ENCODE measurements at regions not wholly inside any gene's neighbourhood (a gene's known extent, or its start where the extent isn't known, plus 50 kb on each side); places are given as distances from the start of the nearest gene placed in this dataset.

DNA sequence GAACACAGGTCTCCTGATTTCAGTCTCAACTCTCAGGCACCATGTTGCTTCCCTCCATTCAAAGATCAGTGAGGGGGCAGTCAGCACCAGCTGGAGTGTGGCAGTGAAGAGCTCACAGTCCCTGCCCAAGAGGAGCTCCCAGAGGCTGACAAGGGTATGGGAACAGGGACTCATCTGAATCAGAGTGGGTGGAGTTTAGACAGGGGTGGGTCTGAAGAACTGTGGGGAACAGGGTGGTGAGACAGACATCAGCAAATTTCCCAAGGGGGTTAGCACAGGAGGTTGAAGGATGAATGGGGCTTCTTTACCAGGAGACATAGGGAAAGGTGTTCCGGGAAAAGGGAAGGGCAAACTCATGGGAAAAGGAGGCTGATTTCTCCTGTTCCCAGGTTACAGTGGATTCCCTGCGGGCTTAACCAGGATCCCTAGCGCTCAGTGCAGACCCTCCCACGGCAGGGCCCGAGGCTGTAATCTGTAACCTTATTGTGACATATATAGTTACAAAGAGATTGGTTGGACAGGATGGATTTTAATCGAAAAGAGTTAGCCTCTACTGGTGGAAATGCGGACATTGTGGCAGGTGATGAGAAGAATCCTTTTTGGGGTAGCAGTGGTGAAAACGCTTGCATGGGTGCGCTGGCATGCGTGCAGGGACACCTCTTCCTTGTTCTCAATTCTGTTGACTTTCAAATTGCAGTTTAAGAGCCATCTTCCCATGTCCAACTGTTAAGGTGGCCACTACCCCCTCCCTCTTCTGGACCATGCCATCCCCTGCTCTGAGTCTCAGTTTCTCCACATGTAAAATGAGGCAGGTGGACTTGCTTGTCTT, 160.3 kb downstream of the SMAD6 start:
- Histone ChIP-seq H3K79me2 (ENCODE audit: control insufficient read depth, insufficient read depth, low read length) (no peaks in the 10 kb centered on the region), H3K4me3 (ENCODE audit: control insufficient read depth in 2 of 3, extremely low read depth in 1 of 3, insufficient read depth in 2 of 3, low read depth in 1 of 3, low read length in 3 of 3) (no peak overlapping the region), H3K36me3 (ENCODE audit: control insufficient read depth in 2 of 2, extremely low read depth in 1 of 2, insufficient read depth in 2 of 2, low read length in 2 of 2) (no peaks in the 10 kb centered on the region), H2AFZ (ENCODE audit: control insufficient read depth, low read length) (no peak overlapping the region), H3K9me1 (ENCODE audit: control insufficient read depth, extremely low read depth, insufficient read depth, low read length) (no peaks in the 10 kb centered on the region), H4K20me1 (ENCODE audit: control insufficient read depth, extremely low read depth, insufficient read depth, low read length) (no peaks in the 10 kb centered on the region), H3K27me3 (ENCODE audit: control insufficient read depth, extremely low read depth, insufficient read depth, low read length) (no peaks in the 10 kb centered on the region), H3K9ac (ENCODE audit: control insufficient read depth, extremely low read depth, insufficient read depth, low read length) (no peak overlapping the region), H3K9me3 (ENCODE audit: control insufficient read depth, low read depth, low read length) (no peaks in the 10 kb centered on the region), H3K4me1 (ENCODE audit: control insufficient read depth, extremely low read depth, insufficient read depth, low read length) (peaks cover 8% of the 10 kb centered on the region), H3K27ac (ENCODE audit: control insufficient read depth, insufficient read depth, low read length) (no peak overlapping the region), H3K4me2 (ENCODE audit: control insufficient read depth, extremely low read depth, insufficient read depth, low read depth, low read length) (no peak overlapping the region)
- FAIRE-seq: no peak
- no peak for DNase-seq (ENCODE audit: low read depth, low spot score)
- TF ChIP-seq, protein P1, sequence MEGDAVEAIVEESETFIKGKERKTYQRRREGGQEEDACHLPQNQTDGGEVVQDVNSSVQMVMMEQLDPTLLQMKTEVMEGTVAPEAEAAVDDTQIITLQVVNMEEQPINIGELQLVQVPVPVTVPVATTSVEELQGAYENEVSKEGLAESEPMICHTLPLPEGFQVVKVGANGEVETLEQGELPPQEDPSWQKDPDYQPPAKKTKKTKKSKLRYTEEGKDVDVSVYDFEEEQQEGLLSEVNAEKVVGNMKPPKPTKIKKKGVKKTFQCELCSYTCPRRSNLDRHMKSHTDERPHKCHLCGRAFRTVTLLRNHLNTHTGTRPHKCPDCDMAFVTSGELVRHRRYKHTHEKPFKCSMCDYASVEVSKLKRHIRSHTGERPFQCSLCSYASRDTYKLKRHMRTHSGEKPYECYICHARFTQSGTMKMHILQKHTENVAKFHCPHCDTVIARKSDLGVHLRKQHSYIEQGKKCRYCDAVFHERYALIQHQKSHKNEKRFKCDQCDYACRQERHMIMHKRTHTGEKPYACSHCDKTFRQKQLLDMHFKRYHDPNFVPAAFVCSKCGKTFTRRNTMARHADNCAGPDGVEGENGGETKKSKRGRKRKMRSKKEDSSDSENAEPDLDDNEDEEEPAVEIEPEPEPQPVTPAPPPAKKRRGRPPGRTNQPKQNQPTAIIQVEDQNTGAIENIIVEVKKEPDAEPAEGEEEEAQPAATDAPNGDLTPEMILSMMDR (optimal IDR thresholded peaks at IDR 0.05 in 1 of 3, IDR thresholded peaks at IDR 0.05 in 1 of 3, conservative IDR thresholded peaks at IDR 0.05 in 1 of 3; ENCODE audit: extremely low read depth in 1 of 3, insufficient read depth in 2 of 3, low read length in 3 of 3): peak in 1 of 3 experiments; percentile 3
- no peak for TF ChIP-seq EZH2 (IDR thresholded peaks at IDR 0.05; ENCODE audit: low read length)
- dilution Hi-C loops (cut with MboI; ENCODE audit: extremely low pct_ligation_motif_present, low sequenced_read_pairs): no loop called here

DNA sequence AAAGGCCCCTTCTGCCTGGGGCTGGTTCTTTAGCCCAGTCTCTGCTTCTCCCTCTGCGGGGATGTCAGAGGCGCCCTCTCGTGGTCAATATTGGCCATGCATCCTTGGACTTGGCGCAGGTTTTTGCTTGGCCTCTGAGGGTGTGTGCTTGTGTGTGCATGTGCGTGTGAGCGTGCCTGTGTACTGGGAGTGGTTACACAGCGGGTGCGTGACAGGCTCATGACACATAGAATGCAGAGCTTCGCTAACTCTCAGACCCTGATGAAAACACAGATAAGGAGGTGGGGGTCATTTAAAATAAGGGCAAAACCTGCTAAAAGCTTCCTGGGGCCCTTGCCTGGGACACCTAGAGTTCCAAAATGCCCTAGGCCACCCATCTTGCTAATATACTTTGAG, 160.9 kb downstream of the SMAD6 start:
- Histone ChIP-seq H2AFZ (ENCODE audit: control insufficient read depth, low read length) (no peak overlapping the region), H3K9ac (ENCODE audit: control insufficient read depth, extremely low read depth, insufficient read depth, low read length) (no peak overlapping the region), H3K9me3 (ENCODE audit: control insufficient read depth, low read depth, low read length) (no peaks in the 10 kb centered on the region), H3K27ac (ENCODE audit: control insufficient read depth, insufficient read depth, low read length) (peak overlapping the region; percentile 22), H3K4me2 (ENCODE audit: control insufficient read depth, extremely low read depth, insufficient read depth, low read depth, low read length) (peak overlapping the region; percentile 53), H3K79me2 (ENCODE audit: control insufficient read depth, insufficient read depth, low read length) (no peaks in the 10 kb centered on the region), H3K4me1 (ENCODE audit: control insufficient read depth, extremely low read depth, insufficient read depth, low read length) (peaks cover 8% of the 10 kb centered on the region), H3K9me1 (ENCODE audit: control insufficient read depth, extremely low read depth, insufficient read depth, low read length) (no peaks in the 10 kb centered on the region), H3K4me3 (ENCODE audit: control insufficient read depth in 2 of 3, extremely low read depth in 1 of 3, insufficient read depth in 2 of 3, low read depth in 1 of 3, low read length in 3 of 3) (no peak overlapping the region), H4K20me1 (ENCODE audit: control insufficient read depth, extremely low read depth, insufficient read depth, low read length) (no peaks in the 10 kb centered on the region), H3K36me3 (ENCODE audit: control insufficient read depth in 2 of 2, extremely low read depth in 1 of 2, insufficient read depth in 2 of 2, low read length in 2 of 2) (no peaks in the 10 kb centered on the region), H3K27me3 (ENCODE audit: control insufficient read depth, extremely low read depth, insufficient read depth, low read length) (no peaks in the 10 kb centered on the region)
- TF ChIP-seq, protein P1 (optimal IDR thresholded peaks at IDR 0.05 in 1 of 3, IDR thresholded peaks at IDR 0.05 in 1 of 3, conservative IDR thresholded peaks at IDR 0.05 in 1 of 3; ENCODE audit: extremely low read depth in 1 of 3, insufficient read depth in 2 of 3, low read length in 3 of 3): peak; percentile 93 to 98 (median 95)
- no peak for TF ChIP-seq EZH2 (IDR thresholded peaks at IDR 0.05; ENCODE audit: low read length)
- FAIRE-seq: peak; percentile 82
- DNase-seq (ENCODE audit: low read depth, low spot score): peak; percentile 80
- dilution Hi-C loops (cut with MboI; ENCODE audit: extremely low pct_ligation_motif_present, low sequenced_read_pairs): no loop called here
